Activated CD8-positive, alpha-beta T cell treated with anti-CD3 and anti-CD28 coated beads for 36 hours (primary cell): ENCODE measurements at regions not wholly inside any gene's neighbourhood (a gene's known extent, or its start where the extent isn't known, plus 50 kb on each side); places are given as distances from the start of the nearest gene placed in this dataset.

Experiments
- ATAC-seq: fragments of 200-7000 bp; cut with Tn5 transposase; one replicate; pipeline ENCODE4 v1.10.0; 2021; ENCODE audit warnings: mild to moderate bottlenecking, moderate library complexity
- CTCF ChIA-PET: fragments of 350-600 bp; sonication (Branson Sonifier 250); formaldehyde crosslinking; loops from one replicate; lab custom pipeline; 2021; ENCODE audit warnings: antibody characterized with exemption; lab: Charles Lee
- POLR2A ChIA-PET: fragments of 350-600 bp; sonication (Branson Sonifier 250); formaldehyde crosslinking; loops from one replicate; lab custom pipeline; 2021; ENCODE audit warnings: antibody characterized with exemption; lab: Charles Lee
- DNase-seq: peaks from one replicate; pipeline ENCODE4 v3.0.0-alpha.2; 2020
- H3K27ac Mint-ChIP-seq: one replicate; pipeline ENCODE4 v1.8.0; 2021; ENCODE audit warnings: mild to moderate bottlenecking, mixed read lengths
- H3K27me3 Mint-ChIP-seq: one replicate; pipeline ENCODE4 v1.8.0; 2021; ENCODE audit warnings: mixed read lengths
- H3K36me3 Mint-ChIP-seq: one replicate; pipeline ENCODE4 v1.8.0; 2021; ENCODE audit warnings: low read depth, mixed read lengths
- H3K4me1 Mint-ChIP-seq: one replicate; pipeline ENCODE4 v1.8.0; 2021; ENCODE audit warnings: low read depth, mixed read lengths
- H3K4me3 Mint-ChIP-seq: one replicate; pipeline ENCODE4 v1.8.0; 2021; ENCODE audit warnings: mild to moderate bottlenecking, moderate library complexity, mixed read lengths
- H3K9me3 Mint-ChIP-seq: one replicate; pipeline ENCODE4 v1.8.0; 2021; ENCODE audit warnings: mixed read lengths
- CTCF ChIP-seq: fragments of 200-600 bp; IDR thresholded peaks from one replicate; pipeline ENCODE4 v1.8.0; 2022; ENCODE audit warnings: antibody characterized with exemption, mild to moderate bottlenecking
- intact Hi-C: fragments of 100-400 bp; cut with micrococcal nuclease; formaldehyde crosslinking; loops from one replicate; pipeline ENCODE4 v1.10.0; 2022

- ChIA-PET CTCF (no interaction called here), POLR2A (no interaction called here)
- no peak overlapping the region for H3K27ac Mint-ChIP-seq
- intact Hi-C loops, result no loop called here
- no peaks in the 10 kb centered on the region for H3K36me3 Mint-ChIP-seq
- H3K27me3 Mint-ChIP-seq, result no peaks in the 10 kb centered on the region
- H3K4me1 Mint-ChIP-seq, result no peaks in the 10 kb centered on the region
- peaks cover 10% of the 10 kb centered on the region for H3K9me3 Mint-ChIP-seq
- no peak overlapping the region for H3K4me3 Mint-ChIP-seq
- DNase-seq, result no peak
- no peak for TF ChIP-seq CTCF
- ATAC-seq, result no peak
These were observed 746.4 kb upstream of the FLRT2 start for GRCh38 chr14:84783511-84783910.

GRCh38 chr14:84785996-84786395, 743.9 kb upstream of the FLRT2 start:
- Mint-ChIP-seq H3K36me3 (no peaks in the 10 kb centered on the region), H3K27ac (no peak overlapping the region), H3K4me1 (no peaks in the 10 kb centered on the region), H3K4me3 (no peak overlapping the region), H3K9me3 (peaks cover 11% of the 10 kb centered on the region), H3K27me3 (no peaks in the 10 kb centered on the region)
- no peak for DNase-seq
- TF ChIP-seq CTCF, result no peak
- CTCF ChIA-PET, result no interaction called here
- ATAC-seq, result no peak
- POLR2A ChIA-PET, result no interaction called here
- intact Hi-C loops, result no loop called here

GRCh38 chr14:84789012-84789411, 740.9 kb upstream of the FLRT2 start:
- intact Hi-C loops, result no loop called here
- ChIA-PET POLR2A (no interaction called here), CTCF (no interaction called here)
- no peak for TF ChIP-seq CTCF
- H3K27me3 Mint-ChIP-seq, result no peaks in the 10 kb centered on the region
- no peak overlapping the region for H3K4me3 Mint-ChIP-seq
- DNase-seq (no peak), ATAC-seq (no peak)
- H3K9me3 Mint-ChIP-seq, result peaks cover 16% of the 10 kb centered on the region
- no peaks in the 10 kb centered on the region for H3K36me3 Mint-ChIP-seq
- H3K27ac Mint-ChIP-seq, result no peak overlapping the region
- no peaks in the 10 kb centered on the region for H3K4me1 Mint-ChIP-seq

- H3K36me3 Mint-ChIP-seq, result no peaks in the 10 kb centered on the region
These were observed 737.1 kb upstream of the FLRT2 start for GRCh38 chr14:84792722-84793410.

GRCh38 chr14:84797326-84797725, 732.6 kb upstream of the FLRT2 start:
- ATAC-seq, result no peak
- POLR2A ChIA-PET, result no interaction called here

More at GRCh38 chr14:84792722-84793410, 737.1 kb upstream of the FLRT2 start:
- Mint-ChIP-seq H3K4me3 (no peak overlapping the region), H3K4me1 (no peaks in the 10 kb centered on the region), H3K9me3 (peaks cover 16% of the 10 kb centered on the region), H3K27me3 (no peaks in the 10 kb centered on the region), H3K27ac (no peak overlapping the region)
- POLR2A ChIA-PET, result no interaction called here
- intact Hi-C loops, result no loop called here
- DNase-seq (no peak), ATAC-seq (no peak)
- TF ChIP-seq CTCF, result no peak
- CTCF ChIA-PET, result no interaction called here

More at GRCh38 chr14:84797326-84797725, 732.6 kb upstream of the FLRT2 start:
- intact Hi-C loops, result no loop called here
- Mint-ChIP-seq H3K36me3 (no peaks in the 10 kb centered on the region), H3K27ac (no peak overlapping the region), H3K4me1 (no peaks in the 10 kb centered on the region), H3K9me3 (peaks cover 11% of the 10 kb centered on the region), H3K4me3 (no peak overlapping the region), H3K27me3 (no peaks in the 10 kb centered on the region)
- CTCF ChIA-PET, result interaction anchor here (0.6 kb wide), 1 partner anchor 143 kb away, joined by 3 read pairs; no protein-coding TSS in a partner anchor
- TF ChIP-seq CTCF, result no peak
- no peak for DNase-seq
